ENCODE measurements at regions not wholly inside any gene's neighbourhood (a gene's known extent, or its start where the extent isn't known, plus 50 kb on each side); places are given as distances from the start of the nearest gene placed in this dataset.

DNA sequence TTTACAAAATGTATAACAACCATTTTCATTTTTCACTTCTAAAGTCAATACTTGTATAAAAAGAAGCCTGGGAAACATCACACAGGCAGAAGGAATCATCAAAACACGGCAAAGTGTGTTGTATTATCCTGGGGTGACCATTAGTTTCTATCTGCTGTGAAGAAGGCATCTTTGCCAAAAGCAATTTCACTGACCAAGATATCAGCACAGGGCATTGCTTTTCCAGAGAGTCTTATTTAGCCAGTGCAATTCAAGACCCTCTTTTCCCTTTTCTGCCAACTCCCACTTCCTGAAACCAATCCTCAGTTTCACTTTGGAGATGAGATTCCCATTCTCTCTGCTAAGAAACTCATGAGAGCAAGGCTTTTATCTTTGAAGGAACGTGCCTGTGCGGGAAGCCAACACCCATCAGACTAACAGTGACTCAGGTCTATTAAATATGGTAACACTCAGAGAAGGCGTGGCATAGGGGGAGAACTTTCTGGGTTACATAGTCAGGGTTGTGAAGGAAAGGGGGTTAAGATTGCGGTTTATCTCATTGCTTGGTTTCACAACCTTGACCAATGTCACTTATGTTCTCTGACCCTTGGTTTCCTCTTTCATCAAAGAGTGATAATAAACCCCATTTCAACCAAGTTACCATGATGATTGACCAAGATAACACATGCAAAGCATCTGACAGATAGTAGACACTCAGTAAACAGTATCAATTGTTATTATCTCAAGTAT lies 666.9 kb upstream of the KLF4 start:
- DNase-seq = no peak

DNA sequence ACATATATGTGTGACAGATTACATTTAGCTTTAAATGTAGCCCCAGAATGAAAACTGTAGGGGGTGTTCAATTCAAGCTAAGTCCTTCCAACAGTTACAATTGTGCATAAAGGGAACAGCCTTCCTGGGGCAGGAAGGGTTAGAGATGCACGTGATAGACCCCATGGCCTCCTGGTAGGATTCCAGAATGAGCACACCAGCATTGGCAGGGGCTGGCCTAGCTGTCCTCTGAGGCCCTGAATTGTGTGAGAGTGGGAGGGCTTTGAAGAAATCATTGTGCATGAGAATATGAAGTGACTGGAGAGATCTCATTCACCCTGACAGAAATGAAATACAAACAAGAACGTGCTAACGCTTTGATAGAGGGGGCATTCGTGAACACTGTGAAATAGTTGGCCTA lies 663.8 kb upstream of the KLF4 start:
- DNase-seq = peak; percentile 47 to 58

DNA sequence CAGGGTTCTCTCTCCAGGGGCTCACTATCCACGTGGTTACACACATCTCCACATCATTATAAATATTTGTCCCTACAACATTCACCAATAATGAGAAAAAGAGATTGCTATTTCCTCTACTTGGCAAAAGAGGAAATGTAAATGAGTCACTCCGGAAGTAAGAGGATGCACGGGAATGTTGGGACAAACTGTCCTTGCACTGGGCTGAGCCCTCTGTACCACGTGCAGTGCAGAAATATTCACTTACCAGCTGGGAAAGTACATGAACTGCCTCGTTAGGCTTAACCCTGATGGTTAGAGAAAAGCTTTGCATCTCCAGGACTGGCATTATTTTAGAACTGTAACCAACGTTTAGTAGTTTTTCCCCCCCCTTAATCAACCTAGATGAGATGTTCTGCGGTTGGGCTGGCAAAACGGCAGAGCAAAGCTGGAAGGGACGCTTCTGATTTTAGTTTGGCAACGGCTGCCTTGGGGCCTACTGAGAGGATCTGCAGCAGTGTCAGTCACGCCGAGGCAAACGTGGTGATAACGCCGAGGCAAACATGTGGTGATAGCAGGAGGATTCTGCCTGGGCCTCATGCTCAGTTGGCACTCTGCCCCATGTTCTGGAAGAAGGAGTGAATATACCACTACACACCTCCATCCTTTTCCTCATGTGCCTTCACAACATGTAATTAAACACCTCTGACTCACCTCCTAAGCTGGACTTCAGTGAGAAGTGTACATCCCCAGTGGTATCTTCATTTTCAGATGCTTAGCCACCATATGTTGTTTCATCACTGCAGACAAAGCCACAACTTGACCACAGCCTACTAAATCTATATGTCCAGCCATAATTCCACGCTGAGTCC lies 661.4 kb upstream of the KLF4 start:
- DNase-seq = no peak

DNA sequence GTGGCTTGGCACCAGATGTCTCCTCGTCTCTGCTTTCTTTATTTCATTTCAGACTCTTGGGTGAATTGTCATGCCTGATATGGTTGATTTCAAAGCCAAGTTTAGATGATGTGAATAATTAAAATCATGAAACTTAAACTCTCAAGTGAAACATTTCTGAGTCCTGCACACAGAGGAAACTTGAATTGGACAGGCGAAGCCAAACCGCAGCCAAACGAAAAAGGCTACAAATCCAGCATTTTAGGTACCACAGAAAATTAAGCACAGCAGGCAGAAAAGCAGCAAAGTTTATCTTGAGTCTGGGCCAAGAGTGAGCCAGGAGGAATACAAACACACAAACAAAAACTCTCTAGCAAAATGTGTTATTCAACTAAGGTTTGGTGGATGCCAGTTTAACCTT lies 659.8 kb upstream of the KLF4 start:
- DNase-seq = no peak

DNA sequence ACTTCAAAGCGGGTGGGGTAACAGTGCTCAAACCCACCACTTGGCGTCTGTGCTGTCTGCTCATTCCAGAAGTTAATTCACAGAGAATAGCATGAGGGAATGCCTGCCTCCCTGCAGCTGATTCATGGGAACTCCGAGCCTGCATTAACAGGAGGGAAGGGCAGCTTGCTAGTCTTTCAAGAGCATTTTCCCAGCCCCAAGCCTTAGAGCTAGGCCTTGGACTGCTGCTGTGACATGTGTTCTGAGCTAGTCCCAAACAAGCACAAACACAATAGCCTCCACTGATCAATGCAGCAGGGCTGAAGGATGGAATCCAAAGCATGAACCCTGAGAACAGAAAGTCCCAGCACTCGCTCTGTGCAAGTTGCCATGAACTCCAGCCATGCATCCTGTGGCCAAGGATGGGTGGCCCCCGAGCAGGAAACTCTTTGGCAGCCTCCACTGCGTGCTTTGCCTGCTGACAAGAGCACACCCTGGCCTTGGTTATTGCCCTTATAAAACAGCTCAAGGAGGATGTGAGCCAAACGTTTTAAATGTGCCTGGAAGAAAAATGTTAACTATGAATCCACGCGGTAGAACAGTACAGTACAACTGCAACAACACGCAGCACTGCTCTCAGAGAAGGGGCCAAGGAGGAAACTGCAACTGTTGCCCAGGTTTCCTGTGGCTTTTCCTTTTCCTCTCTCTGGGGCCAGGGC lies 653.1 kb upstream of the KLF4 start:
- DNase-seq = peak; percentile 30 to 39

DNA sequence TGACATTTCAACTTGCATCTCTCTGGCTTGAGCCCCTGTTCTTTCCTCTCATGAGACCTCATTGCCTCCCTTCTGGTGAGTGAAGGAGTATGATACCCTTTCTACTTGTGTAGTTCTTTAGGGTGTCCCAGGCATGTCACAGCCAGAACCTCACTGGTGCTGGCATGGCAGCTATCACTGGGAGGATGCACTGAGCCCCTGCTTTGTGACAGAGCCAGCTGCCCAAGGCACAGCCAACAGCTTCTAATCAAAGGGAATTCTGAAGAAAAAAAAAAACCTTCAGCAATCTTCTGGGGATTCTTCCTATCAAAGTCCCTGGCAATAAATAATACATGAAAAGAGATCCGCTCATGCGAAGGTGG lies 652.6 kb upstream of the KLF4 start:
- no peak for DNase-seq

DNA sequence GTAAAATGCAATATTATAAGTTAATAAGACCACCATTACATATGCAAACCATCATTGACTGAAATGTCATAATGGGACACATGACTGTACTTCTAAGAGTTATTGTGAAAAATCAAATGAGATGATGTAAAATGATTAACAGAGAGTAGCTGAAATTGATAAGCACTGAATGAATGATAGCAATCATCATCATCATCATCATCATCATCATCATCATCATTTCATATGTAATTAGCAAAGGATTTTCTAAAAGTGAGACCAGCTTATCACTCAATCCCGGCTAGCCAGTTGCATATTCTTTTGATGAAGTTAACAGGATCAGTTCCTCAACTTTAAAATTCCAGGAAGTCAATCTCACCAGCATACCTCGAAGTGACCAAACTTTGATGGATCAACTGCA lies 650.3 kb upstream of the KLF4 start:
- DNase-seq = no peak

DNA sequence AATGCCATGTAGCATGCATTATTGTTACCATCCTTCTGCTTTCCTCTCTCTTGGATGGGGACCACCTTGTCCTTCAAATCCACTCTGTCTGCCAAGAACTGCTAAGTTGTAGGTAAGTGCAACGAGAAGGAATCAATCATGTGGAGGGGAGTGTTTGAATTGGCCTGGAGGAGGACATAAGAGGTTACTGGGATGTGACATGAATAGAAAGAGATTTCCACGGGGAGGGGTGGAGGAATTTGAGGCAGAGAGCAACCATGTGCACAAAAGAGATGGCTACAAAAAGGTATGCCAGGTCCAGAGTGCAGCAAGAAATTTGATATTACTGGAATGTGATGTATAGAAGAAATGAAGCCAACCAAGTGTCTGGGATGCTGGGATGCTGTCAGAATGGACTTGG lies 648.9 kb upstream of the KLF4 start:
- DNase-seq = no peak

DNA sequence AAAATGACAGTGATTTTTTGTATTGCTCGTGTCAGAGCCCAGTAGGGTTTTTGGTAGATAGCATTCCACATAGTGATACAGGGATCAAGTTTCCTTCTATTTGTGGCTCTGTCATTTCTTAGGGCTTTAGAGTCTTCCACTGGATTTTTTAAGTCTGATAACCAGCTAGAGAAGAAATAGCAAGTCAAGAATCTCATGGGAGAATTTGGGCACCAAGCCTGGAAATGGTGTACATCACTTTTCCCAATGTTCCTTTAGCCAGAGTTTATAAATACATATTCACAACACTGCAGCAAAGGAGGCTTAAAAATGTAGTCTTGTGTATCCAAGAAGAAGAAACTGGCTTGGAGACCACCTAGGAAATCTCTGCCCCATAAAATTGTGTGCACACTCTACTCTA lies 647.1 kb upstream of the KLF4 start:
- DNase-seq = no peak

DNA sequence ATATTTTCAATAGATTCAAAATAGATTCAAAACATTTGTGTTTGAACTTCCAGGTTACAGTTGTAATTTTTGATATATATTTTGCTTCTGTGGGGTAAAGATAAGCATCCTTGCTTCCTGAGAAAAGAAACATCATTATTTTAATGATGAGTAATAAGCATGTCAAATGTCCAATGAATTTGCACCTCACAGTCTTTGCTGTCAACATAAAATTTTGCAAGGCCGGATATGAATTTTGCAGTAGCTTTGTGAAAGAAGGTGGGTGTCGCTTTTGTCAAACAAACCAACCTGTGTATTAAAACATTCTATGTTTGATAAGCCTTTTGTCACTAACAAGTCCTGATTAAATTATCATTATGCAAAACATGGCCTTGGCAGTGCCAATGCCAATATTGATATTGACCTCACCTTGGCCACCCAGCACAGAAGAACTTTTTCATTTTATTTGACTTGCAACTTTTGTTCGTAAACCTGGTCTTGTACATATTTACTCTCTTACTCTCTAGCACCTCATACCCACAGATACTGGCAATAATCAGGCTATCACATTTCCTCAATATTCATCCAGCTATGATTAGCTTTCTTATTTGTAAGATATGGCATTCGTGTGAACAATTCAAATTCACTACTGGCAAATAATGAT lies 645.0 kb upstream of the KLF4 start:
- DNase-seq = no peak

DNA sequence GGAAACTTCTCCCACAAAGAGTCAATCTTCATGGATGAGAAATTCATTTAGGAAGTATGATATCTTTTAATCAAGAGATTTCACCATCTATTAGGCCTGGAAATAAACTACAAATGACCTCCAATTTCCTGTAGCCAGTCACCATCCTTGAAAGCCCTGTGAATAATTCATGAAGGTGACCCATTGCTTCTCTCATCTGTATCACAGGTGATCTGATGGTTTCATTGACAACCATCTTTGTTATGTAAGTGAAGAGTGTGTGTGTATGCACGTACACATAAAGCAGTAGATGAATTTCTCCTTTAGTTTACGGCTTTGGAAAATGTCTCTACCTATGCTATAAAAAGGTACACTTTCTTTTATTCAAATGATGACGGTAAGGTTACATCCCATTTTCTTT lies 644.1 kb upstream of the KLF4 start:
- DNase-seq = no peak

DNA sequence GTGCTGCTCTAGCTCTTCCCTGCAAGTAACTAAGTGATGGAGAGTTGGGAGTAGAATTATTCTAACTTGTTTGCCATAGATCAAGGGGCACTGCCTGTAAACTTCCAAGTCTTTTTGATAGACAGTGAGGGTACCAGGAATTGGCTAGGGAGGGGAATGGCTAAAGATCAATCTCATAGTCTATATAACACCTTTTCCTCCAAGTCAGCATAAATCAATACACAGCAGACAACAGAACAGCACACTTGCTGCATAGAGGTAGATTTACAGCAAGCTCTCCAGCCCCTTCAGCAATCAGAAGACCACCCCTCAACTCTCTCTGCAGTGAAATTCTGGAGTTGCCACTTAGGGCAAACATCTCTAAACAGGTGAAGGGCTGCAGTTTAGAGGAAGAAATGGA lies 643.5 kb upstream of the KLF4 start:
- no peak for DNase-seq

DNA sequence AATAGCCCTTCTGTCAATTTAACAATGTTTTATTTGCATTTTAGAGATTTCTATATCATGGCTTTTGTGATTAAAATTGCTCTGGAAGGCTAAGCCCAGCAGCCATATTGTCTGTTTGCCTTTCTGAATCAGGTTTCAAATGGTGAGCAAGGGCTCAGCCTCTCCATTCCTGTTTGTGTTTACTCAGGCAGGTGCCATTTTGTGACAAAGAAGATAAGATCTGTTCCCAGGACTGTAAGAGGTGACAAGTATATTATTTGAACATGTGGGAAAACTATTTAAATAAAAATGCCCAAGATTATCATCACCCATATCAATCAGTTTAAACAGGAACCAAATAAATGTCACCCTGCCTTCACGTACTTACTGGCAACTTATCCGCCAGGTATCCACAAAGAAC lies 641.3 kb upstream of the KLF4 start:
- DNase-seq = no peak

DNA sequence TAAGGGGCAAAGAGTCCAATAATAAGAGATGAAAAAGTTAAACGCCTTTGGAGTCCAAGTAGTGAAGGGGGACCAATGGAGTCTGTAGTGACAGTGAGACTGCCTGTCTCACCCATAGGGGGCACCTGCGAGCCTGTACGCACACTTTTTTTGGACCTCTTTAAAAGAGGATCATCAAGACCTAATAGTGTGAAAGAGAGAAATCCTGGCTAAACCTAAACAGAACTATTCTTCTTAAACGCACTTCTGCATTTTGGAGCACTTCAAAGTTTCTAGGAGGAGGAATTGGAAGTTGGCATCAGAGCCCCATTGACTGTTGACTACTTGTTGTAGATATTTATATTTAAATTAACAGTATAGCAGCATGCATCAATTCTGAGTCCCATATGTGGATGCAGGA lies 636.1 kb upstream of the KLF4 start:
- DNase-seq = no peak

DNA sequence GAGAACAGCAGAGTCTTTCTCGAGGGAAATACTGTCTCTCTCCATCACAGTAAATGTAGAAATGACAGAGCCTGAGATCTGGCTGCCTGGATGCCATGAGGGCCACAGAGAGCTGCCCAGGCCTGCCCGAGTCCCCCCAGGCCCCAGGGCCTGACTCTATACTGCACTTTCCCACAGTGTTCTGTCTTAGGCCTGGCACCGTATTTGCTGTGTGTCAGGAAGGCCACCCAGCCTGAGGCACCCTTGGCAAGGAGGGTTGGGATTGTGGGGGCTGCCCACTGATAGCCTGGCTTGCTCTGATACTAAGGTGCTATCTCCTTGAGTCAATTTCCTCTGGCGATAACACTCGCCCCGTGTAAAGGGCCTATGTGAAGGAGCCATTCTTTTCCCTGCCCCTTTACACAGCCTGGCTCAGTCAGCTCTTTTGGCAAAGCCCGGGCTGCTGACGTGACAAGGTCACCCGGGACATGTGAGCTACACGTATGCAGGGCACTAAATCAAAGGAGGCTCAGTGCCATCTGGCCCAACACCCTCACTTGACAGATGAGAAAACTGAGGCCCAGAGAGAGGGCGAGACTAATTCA lies 630.1 kb upstream of the KLF4 start:
- no peak for DNase-seq

DNA sequence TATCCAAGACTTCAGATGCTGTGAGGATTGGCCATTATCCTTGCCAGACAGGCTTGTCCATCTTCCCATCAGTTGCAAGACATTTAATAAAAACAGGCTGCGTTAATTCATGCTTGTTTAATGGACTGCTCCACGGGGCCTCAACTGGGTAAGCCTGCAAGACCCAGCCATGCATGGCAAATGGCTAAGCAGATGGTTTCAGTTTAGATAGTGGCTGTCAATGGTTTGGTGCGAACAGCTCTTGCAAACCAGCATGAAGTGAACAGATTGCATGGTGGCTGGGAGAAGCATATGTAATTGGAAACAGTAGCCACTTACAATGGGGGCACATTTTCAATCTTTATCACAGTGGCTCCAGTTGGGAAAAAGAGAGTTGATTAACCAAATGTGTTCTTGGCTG lies 628.2 kb upstream of the KLF4 start:
- DNase-seq = no peak

DNA sequence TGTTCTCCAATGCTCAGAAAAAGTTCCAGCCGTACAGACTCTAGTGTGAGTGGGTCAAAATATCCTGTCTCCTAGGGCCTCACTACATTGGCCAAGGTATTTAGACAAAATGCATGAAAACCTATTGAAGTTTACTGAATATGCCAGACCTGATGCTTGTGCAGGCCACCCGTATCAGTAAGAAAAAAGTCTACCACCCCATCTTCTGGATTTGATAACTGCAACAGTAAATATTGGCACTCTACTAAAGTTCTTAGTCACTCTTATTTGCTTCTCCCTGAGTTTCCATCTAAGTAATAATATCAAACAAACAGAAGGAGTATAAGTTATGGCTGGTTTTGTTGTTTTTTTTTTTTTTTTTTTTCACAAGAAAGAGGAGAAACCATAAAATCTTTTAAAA lies 627.7 kb upstream of the KLF4 start:
- no peak for DNase-seq

DNA sequence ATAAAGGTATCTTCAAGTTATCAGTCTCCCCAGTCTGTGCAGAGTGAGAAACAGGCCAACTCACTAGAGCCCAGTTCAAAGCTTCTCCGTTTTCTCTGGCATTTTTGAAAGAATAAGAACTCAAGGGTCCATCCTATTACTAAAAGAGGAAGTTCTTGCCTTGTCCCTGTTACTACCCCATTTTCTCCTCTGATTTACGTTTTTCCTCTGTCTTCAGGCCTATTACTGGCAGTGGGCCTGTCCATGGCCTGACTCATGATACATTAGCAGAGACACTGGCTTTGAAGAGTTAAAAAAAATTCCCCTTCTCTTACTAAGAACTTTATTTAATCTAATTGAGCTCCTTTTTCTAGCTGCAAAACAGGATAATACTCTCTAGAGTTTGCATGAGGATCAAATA lies 624.0 kb upstream of the KLF4 start:
- DNase-seq = no peak

DNA sequence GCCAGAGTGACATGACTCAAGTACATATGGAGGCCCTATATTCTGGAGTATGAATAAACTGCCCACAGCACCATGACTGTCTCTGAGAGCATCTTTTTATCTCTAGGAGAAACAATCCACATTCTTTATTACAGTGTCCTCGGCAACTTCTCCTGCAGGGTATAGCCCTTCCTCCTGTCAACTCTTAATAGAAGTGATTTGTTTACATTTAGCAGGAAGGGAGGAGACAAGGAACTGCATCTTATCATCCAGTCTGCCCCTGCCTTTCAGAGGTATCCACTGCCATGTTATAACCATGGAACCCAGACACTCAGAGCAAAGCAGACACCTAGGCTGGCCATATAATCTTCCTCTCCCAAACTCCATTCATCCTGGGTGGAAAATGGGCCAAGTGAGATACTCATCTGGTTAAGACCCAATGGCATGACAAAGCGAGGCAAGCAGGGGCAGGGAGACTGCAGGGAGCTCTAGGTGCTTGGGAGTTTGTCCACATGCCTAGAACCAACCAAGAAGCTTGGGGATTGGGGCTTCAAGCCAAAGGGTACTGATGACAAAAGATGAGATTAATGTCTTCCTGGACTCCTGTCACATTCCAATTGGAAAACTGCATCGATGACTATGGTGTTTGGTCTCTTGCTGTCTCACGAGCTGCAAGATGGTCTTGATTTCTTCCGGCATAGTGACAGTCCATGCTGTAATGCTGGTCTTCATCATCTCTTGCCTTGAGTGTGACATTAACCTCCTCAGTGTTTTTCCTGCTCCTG lies 620.5 kb upstream of the KLF4 start:
- no peak for DNase-seq

DNA sequence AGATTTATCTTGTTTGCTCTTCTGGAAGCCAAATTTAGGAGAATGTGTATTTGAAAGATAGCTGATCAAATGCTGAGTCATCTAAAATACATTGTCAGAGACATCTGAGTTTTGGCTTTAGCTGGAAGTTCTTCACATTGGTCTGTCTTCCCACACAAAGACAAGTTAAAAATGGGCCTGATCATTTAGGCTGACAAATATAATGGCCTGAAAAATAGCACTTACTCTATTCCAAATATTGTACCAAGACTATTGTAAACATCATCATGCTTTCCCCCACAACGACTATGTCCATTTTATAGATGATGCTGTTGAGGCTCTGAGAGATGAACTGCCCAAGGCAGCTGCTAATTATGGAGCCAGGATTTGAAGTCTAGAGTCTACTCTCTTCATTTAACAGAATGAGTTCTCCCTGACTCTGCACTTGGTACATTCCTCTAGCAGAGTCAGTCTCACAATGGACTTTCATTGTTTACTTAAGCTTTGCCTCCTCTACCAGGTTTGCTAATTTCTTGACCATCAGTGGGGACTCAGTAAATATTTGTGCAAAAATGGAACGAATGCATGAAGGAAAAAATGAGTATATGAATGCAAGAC lies 619.4 kb upstream of the KLF4 start:
- DNase-seq = no peak

DNA sequence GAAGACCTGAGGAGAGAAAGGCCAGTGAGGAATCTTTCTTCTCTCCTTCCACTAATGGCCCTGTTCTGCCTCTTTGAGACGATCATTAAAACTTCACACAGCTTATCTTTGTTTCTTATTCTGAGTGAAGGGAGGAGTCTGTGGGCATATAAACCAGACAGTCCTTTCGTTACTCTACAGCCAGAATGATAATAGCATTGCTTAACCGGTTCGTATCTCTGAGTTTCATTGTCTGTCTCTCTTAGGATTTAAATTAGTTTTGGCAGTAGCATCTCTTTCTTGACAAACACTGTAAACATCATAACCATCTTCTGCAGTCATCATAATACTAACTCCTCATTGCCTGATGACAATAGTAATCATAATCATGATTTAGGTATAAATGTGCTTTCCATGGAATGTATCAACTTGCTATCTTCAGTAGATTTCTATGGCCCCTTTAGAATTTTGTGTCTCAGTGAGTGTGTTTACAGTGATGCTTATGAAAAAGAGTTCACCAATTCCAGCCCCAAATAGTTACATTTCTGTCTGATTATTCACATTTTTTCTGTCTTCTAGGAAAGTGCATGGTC lies 618.8 kb upstream of the KLF4 start:
- peak in 1 of 2 donors; percentile 18 for DNase-seq
